HUES64 (cell line): ENCODE measurements at regions not wholly inside any gene's neighbourhood (a gene's known extent, or its start where the extent isn't known, plus 50 kb on each side); places are given as distances from the start of the nearest gene placed in this dataset.

ENCODE experiments used
- H3K27ac ChIP-seq: 2 replicates; pipeline ENCODE4 v1.7.0; 2013; ENCODE audit warnings: low read depth, low read length, inconsistent platforms
- H3K27me3 ChIP-seq: 2 replicates; pipeline ENCODE4 v1.6.1; 2013; ENCODE audit warnings: mild to moderate bottlenecking, low read length; ENCODE audit not compliant: insufficient read depth
- H3K36me3 ChIP-seq: 2 replicates; pipeline ENCODE4 v1.6.1; 2013; ENCODE audit warnings: mild to moderate bottlenecking, low read length; ENCODE audit not compliant: insufficient read depth
- H3K4me1 ChIP-seq: 2 replicates; pipeline ENCODE4 v1.6.1; 2013; ENCODE audit warnings: mild to moderate bottlenecking, low read length, moderate library complexity; ENCODE audit not compliant: insufficient read depth
- H3K4me3 ChIP-seq: 2 replicates; pipeline ENCODE4 v1.5.1; 2013; ENCODE audit warnings: mild to moderate bottlenecking, low read length, moderate library complexity
- H3K9ac ChIP-seq: 2 replicates; pipeline ENCODE4 v1.6.1; 2013; ENCODE audit warnings: mild to moderate bottlenecking, low read depth, low read length
- H3K9me3 ChIP-seq: 2 replicates; pipeline ENCODE4 v1.6.1; 2013; ENCODE audit warnings: low read depth, low read length; ENCODE audit not compliant: insufficient read depth
- WGBS: fragments of 150-250, 120-280 bp; methylation state at CpG from one replicate; pipeline ENCODE4 v1.1.7; 2013; ENCODE audit warnings: missing lambda C conversion rate; 5-methylcytosine and 5-hydroxymethylcytosine counted together

DNA sequence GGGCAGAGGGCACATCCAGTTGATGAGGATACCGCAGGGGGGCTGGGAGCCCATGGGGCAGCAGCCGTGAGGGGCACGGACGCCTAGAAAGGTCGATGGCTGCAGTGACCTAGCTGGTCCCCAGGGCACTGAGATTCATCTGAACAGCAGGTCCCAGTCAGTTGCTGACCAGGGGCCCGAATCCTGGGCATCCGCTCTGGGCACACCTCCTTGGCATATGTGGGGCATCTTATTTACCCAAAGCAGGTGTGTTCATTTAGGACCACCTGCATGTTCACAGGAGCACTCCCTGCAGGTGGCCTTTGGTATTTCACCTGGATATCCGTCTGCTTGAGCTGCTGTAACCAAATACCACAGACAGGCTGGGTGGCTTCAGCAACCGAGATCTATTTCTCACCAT is 72.0 kb upstream of the ODC1 start:
- 0 out of 2 replicates have a peak, but pooled peaks cover 4% of the 10 kb centered on the region for H3K4me1 ChIP-seq
- H3K4me3 ChIP-seq, result no peak overlapping the region
- H3K27ac ChIP-seq, result no peak overlapping the region
- H3K27me3 ChIP-seq, result no peaks in the 10 kb centered on the region
- WGBS, result 77% methylated on average over 9 of the region's 9 CpGs
- no peaks in the 10 kb centered on the region for H3K36me3 ChIP-seq
- peaks cover 12% of the 10 kb centered on the region for H3K9me3 ChIP-seq
- H3K9ac ChIP-seq, result no peak overlapping the region

DNA sequence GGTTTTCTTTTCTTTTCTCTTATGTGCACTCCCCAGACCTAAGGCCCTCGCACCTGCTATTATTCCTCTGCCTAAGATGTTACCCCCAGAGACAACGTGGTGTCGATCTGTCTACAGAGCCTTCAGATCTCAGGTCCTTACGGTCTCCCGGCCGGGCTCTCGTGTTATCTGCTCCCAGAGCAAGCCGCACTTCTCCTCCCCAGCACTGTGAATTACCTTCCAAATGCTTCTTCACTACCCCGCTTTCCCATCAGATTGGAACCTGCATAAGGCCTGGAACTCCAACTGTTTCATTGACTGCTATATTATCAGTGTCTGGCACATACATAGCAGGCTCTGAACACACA is 71.2 kb upstream of the ODC1 start:
- 91% methylated on average over 9 of the region's 9 CpGs for WGBS
- peaks cover 18% of the 10 kb centered on the region for H3K9me3 ChIP-seq
- H3K9ac ChIP-seq, result no peak overlapping the region
- H3K4me1 ChIP-seq, result 0 out of 2 replicates have a peak, but pooled peaks cover 4% of the 10 kb centered on the region
- no peak overlapping the region for H3K4me3 ChIP-seq
- H3K27ac ChIP-seq, result no peak overlapping the region
- H3K36me3 ChIP-seq, result no peaks in the 10 kb centered on the region
- no peaks in the 10 kb centered on the region for H3K27me3 ChIP-seq

DNA sequence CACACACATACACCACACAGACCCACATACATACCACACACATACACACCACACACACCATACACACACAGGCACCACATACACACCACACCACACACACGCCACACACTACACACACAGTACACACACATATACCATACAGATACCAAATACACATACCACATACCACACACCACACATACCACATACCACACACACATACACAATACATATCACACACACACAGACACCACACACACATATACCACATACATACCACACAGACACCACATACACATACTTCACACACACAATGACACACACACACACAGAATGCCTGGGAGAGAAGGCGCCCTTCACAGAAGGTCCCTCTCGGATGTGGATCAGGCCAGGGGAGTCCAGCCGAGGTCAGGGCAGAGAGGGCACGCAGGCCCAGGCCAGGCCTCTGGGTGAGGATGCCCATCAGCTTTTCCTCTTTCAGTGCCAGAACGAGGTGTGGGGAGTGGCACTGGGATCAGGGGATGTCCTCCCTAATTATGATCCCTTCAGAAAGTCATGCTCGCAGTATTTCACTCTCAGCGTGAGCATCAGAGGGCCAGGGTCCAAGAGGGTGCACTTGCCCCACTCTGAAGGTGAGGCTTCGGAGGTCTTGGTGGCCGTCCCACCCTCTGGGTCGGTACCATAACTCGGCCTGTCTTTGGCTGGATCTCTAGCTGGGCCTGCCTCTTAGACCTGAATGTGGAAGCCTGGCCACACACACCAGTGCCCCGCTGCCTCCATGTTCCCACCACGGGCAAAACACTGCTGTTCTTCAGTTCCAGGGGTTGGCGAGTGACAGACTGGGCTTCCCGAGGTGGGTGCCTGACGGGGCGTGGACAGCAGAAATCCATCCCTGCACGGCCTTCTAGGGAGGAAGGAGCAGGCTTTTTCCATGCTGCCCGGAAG is 70.6 kb upstream of the ODC1 start:
- WGBS, result 93% methylated on average over 20 of the region's 20 CpGs
- H3K9me3 ChIP-seq, result peaks cover 18% of the 10 kb centered on the region
- H3K4me3 ChIP-seq, result no peak overlapping the region
- H3K27ac ChIP-seq, result no peak overlapping the region
- H3K36me3 ChIP-seq, result no peaks in the 10 kb centered on the region
- 0 out of 2 replicates have a peak, but pooled peaks cover 4% of the 10 kb centered on the region for H3K4me1 ChIP-seq
- H3K27me3 ChIP-seq, result no peaks in the 10 kb centered on the region
- no peak overlapping the region for H3K9ac ChIP-seq

DNA sequence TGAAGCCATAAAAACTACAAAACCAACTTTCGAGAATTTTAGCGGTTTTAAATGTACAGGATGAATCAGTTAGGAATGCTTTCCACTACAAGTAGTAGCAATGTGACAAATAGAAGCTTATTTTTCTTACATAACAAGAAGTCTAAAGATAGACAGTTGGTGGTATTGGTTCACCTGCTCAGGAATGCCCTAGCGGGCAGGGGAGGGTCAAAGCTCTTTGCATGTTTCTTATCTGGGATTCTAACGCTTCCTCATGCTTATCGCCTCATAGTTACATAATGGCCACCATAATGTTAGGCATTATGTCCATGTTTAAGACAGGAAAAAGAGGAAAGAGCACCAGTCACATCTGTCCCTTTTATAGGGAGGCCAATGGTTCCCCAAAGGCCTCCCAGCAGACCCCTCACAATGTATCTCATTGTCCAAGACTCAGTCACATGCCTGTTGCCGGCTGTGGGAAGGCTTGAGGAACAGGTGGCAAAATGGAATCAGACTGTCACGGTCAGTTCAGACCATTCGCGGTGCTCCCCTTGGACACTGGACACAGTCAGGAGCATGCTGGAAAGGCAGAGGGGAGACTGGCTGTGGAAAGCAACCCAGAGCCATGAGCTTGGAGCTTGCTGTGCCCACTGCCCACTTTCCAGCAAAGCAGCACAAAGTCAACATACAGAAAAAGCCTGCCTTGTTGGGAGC is 69.4 kb upstream of the ODC1 start:
- 97% methylated on average over 7 of the region's 9 CpGs for WGBS
- Histone ChIP-seq H3K27me3 (no peaks in the 10 kb centered on the region), H3K4me3 (no peak overlapping the region), H3K4me1 (0 out of 2 replicates have a peak, but pooled peaks cover 4% of the 10 kb centered on the region), H3K9ac (no peak overlapping the region), H3K27ac (no peak overlapping the region), H3K9me3 (peaks cover 18% of the 10 kb centered on the region), H3K36me3 (no peaks in the 10 kb centered on the region)

DNA sequence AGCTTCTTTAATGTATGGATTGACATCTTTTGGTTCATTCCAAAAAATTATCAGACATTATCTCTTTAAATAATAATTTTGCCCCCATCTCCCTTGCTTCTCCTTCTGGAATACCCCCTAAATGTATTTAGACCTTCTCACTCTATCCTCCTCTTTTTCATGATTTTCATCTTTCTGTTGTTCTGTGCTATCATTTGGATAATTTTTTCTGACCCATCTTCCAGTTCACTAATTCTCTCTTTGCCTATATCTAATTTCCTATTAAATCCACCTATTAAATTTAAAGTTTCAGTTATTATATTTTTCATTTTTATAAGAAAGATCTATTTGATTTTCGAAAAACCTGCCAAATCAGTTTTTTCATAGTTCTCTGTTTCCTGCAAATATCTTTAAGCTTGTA is 67.8 kb upstream of the ODC1 start:
- H3K27ac ChIP-seq, result no peak overlapping the region
- WGBS, result no CpG with 5 or more reads among the region's 1 CpG
- peaks cover 18% of the 10 kb centered on the region for H3K9me3 ChIP-seq

DNA sequence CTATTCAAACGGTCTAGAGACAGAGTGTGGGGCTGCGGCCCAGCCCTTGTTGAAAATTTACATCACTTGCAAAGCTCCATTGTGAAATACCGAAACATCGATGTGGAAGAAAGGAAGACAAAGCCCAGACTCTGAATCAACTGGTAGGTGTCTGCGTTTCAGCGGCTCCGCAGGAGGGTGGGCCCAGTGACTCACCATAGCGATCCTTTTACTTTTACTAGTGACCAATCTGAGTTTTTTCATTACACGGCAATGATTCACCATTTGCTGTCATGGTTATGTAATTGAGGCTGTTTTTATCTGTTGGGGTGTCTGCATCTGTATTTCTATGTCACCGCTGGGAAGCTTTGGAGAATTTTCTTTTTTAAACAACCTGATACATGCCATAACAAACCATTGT is 66.6 kb upstream of the ODC1 start:
- Histone ChIP-seq H3K4me1 (no peaks in the 10 kb centered on the region), H3K9ac (no peak overlapping the region), H3K27me3 (no peaks in the 10 kb centered on the region), H3K27ac (peak overlapping the region; percentile 39; the same call in 1 of the 2 replicates), H3K36me3 (no peaks in the 10 kb centered on the region), H3K9me3 (peaks cover 18% of the 10 kb centered on the region), H3K4me3 (no peak overlapping the region)
- 63% methylated on average over 9 of the region's 10 CpGs for WGBS

More for the DNA sequence above, 67.8 kb upstream of the ODC1 start:
- Histone ChIP-seq H3K9ac (no peak overlapping the region), H3K4me1 (0 out of 2 replicates have a peak, but pooled peaks cover 4% of the 10 kb centered on the region), H3K36me3 (no peaks in the 10 kb centered on the region), H3K27me3 (no peaks in the 10 kb centered on the region), H3K4me3 (no peak overlapping the region)

DNA sequence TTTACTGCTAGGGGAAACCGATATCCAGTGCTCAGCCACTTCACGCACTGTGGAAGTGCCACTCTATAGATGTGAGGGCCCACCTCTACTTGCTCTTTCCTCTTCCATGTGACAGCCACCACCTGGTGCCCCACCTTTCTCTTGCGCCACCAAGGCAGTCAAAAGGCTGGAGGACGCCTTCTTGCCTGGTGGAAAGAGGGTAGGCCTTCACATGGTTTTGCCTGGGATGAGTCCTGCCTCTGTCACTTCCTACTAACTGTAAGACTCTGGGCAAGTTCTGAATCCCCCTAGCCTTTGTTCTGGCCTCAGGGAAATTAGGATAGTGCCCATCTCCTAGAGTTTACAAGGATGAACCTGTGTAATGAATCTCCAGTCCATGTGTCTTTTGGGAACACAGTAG is 66.1 kb upstream of the ODC1 start:
- Histone ChIP-seq H3K27ac (peak overlapping the region; percentile 39; the same call in 1 of the 2 replicates), H3K4me1 (no peaks in the 10 kb centered on the region), H3K27me3 (no peaks in the 10 kb centered on the region), H3K9ac (no peak overlapping the region), H3K36me3 (no peaks in the 10 kb centered on the region), H3K4me3 (no peak overlapping the region), H3K9me3 (peaks cover 18% of the 10 kb centered on the region)
- WGBS, result 97% methylated on average over 4 of the region's 4 CpGs

DNA sequence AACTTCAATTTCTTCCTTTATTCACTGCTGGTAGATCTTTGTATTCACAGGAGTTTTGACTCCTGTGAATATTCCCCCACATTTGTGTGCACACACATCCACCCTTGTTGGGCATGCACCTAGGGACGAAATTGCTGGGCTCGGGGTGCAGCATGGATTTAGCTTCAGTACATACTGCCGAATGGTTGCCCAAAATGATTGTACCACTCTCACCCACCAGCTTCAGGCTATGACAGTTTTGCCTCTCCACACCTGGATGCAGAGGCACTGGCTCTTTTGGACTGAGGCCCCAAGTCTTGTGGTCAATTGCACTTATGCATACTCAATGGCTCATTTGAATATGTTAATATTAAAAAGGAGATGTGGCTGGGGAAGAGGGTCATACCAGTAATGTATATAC is 65.1 kb upstream of the ODC1 start:
- Histone ChIP-seq H3K4me3 (no peak overlapping the region), H3K9me3 (peaks cover 18% of the 10 kb centered on the region), H3K4me1 (no peaks in the 10 kb centered on the region), H3K27me3 (no peaks in the 10 kb centered on the region), H3K36me3 (no peaks in the 10 kb centered on the region), H3K9ac (no peak overlapping the region), H3K27ac (no peak overlapping the region)
- 94% methylated on average over 3 of the region's 3 CpGs for WGBS

DNA sequence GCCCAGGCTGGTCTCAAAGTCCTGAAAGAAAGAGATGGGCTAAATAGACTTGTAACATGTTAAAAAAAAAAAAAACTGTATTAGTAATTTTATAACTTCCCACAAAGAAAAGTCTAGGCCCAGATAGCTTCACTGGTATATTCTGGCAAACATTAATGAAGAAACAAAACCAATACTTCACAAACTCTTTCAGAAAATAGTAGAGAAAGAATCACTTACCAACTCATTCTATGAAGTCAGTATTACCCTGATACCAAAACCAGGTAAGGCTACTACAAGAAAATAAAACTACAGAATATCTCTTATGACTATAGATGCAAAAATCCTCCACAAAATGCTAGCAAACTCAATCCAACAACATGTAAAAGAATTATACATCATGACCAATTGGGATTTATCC is 59.9 kb upstream of the ODC1 start:
- H3K4me3 ChIP-seq, result no peak overlapping the region
- no peaks in the 10 kb centered on the region for H3K4me1 ChIP-seq
- H3K9ac ChIP-seq, result no peak overlapping the region
- H3K27ac ChIP-seq, result no peak overlapping the region
- H3K9me3 ChIP-seq, result no peaks in the 10 kb centered on the region
- no peaks in the 10 kb centered on the region for H3K27me3 ChIP-seq
- no peaks in the 10 kb centered on the region for H3K36me3 ChIP-seq

DNA sequence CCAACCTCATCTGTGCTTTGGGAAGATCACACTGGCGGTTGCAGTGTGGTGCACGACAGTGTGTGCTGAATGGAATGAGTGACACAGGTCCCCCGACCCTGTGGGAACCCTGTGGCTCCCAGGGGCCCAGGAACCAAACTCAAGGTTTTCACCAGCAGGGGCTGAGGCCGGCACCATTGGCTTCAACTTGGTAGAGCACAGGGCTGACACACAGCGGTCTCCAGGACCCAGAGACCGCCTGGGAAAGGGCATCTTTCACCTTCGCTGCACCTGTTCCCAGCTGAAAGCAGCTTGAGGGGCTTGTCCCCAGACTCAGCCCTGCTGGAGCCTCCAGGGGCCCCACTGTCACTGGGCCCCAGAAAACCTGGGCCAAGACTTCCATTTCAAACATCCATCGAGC is 59.0 kb upstream of the ODC1 start:
- no peaks in the 10 kb centered on the region for H3K4me1 ChIP-seq
- H3K4me3 ChIP-seq, result no peak overlapping the region
- H3K36me3 ChIP-seq, result no peaks in the 10 kb centered on the region
- H3K9me3 ChIP-seq, result no peaks in the 10 kb centered on the region
- 87% methylated on average over 8 of the region's 8 CpGs for WGBS
- no peak overlapping the region for H3K27ac ChIP-seq
- H3K9ac ChIP-seq, result no peak overlapping the region
- H3K27me3 ChIP-seq, result no peaks in the 10 kb centered on the region

DNA sequence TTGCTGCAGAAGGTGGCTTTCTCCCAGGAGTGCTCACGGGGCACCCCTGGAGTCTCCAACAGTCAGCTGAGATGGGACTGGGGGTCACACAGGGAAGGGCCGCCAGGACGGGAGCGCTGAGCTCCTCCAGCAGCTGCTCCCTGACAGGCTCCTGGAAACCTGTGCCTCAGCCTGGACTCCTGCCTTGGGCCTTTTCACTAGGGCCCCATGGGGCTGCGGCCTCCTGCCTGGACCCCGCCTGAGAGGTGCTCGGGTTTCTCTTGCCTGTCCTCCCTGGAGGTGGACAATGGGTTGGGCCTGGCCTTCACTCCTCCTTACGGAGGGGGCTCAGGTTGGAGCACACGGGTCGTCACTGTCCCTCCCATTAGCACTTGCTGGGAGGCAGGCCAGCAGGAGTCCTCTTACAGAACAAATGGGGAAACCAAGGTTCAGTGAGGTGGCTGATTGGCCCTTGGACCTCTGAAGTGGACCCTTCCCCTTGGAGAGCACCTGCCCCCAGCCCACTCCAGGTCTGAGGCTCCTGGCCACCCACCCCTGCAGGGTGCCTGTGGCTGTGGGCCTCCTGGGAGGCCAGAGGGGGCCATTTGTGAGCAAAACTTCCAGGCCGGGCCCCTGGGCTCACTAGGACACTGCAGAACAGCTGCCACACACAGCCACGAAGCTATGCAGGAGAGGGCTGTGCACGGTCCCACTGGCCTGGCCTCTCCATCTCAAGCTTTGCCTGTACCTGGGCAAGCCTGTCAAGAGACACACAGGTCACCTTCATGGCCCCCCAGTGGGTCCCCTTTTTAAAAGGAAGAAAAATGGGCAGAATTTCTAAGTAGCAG is 57.1 kb upstream of the ODC1 start:
- WGBS, result 77% methylated on average over 13 of the region's 13 CpGs
- H3K36me3 ChIP-seq, result no peaks in the 10 kb centered on the region

More for the DNA sequence above, 57.1 kb upstream of the ODC1 start:
- H3K9ac ChIP-seq, result no peak overlapping the region
- no peak overlapping the region for H3K4me3 ChIP-seq
- H3K9me3 ChIP-seq, result no peaks in the 10 kb centered on the region
- no peak overlapping the region for H3K27ac ChIP-seq
- no peaks in the 10 kb centered on the region for H3K27me3 ChIP-seq
- no peaks in the 10 kb centered on the region for H3K4me1 ChIP-seq
